T-helper 1 cell (primary cell): ENCODE measurements at regions not wholly inside any gene's neighbourhood (a gene's known extent, or its start where the extent isn't known, plus 50 kb on each side); places are given as distances from the start of the nearest gene placed in this dataset.
"Not testable (repeated sequence)": the region's sequence is repeated elsewhere in the genome, so short reads cannot be mapped to it uniquely, and the experiment has no call there.

Source experiments
- DNase-seq, 5 donors: peaks; one replicate each; pipeline ENCODE4 v3.0.0-alpha.2; 2012 to 2020

GRCh38 chr10:21363092-21363730 is 162.3 kb downstream of the SKIDA1 start:
- no peak for DNase-seq

GRCh38 chr10:21359202-21359601 is 166.3 kb downstream of the SKIDA1 start:
- no peak for DNase-seq

- no peak for DNase-seq
Observed at GRCh38 chr10:21355591-21356011, 169.9 kb downstream of the SKIDA1 start.

DNA sequence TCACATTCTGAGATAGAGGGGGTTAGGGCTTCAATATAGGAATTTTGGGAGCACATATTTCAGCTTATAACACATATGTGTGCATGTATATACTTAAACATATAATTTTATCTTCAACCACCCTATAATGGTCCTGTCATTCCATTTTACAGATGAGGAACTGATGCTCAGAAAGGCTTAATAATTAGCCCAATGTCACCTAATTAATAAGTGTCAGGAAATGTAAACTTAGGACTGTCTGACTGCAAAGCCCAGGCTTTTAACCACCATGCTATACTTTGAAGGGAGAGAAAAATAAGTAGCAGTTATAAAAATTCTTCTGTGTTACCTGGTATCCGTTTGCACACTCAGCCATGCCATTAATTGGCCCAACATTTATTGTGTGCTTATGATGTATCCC is 172.6 kb downstream of the SKIDA1 start:
- DNase-seq, result no peak

- not testable (repeated sequence) for DNase-seq
Observed at GRCh38 chr10:21351594-21351993, 173.9 kb downstream of the SKIDA1 start.

GRCh38 chr10:21349912-21350286 is 175.6 kb downstream of the SKIDA1 start:
- DNase-seq, result no peak

GRCh38 chr10:21347785-21348170 is 177.7 kb downstream of the SKIDA1 start:
- DNase-seq, result no peak

DNA sequence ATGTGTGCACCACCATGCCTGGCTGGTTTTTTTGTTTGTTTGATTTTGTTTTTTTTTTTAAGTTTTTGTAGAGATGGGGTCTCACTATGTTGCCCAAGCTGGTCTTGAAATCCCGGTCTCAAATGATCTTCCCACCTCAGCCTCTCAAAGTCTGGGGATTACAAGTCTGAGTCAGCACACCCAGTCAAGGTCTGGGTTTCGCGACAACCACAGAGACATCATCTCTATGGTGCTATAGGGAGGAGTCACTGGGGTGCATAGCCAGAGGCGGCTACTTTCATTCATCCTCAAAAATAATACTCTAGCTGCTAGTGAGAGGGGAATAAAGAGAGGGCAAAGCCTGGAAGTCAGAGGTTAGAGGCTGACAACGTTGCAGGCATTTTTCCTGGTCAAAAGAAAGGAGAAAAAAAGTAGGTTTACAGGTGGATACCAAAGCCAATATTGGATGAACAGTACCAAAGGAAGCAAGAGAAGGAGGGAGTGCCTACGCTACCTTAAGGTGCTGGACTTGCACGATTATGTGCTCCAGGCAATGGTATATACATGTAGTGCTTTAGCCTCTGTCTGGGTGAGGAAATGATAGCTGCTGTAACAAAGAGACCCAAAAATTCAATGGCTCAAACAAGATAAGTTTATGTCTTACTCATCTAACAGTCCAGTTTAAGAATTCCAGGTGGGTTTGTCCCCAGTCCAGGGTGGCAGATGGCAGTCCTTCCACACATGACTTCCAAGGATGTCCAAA is 178.3 kb downstream of the SKIDA1 start:
- DNase-seq, result no peak

- DNase-seq, result no peak
Observed at GRCh38 chr10:21343087-21343486, 182.4 kb downstream of the SKIDA1 start.

DNA sequence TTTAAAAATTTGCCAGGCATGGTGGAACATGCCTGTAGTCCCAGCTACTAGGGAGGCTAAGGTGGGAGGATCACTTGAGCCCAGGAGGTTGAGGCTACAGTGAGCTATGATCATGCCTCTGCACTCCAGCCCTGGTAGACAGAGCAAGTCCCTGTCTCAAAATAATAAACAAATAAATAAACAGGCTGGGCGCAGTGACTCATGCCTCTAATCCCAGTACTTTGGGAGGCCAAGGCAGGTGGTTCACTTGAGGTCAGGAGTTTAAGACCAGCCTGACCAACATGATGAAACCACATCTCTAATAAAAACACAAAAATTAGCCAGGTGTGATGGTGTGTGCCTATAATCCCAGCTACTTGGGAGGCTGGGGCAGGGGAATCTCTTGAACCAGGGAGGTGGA is 183.0 kb downstream of the SKIDA1 start:
- not testable (repeated sequence) for DNase-seq

DNA sequence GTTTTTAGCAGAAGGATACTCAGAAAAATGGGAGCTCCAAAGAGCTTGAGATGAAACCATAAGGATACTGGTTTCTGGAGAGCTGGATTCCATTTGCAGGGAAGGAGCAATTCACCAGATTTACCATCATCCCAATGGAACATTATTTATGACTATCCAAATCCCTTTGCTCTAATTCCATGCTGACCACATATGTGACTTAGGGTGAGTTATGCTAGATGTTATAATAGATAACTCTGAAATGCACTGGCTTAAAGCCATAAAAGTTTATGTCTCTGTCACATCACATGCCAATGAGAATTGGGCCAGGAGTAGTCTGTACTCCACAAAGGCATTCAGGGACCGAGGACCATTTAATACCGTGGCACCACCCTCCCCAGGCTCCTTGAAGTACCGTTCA is 185.2 kb downstream of the SKIDA1 start:
- DNase-seq, result no peak

DNA sequence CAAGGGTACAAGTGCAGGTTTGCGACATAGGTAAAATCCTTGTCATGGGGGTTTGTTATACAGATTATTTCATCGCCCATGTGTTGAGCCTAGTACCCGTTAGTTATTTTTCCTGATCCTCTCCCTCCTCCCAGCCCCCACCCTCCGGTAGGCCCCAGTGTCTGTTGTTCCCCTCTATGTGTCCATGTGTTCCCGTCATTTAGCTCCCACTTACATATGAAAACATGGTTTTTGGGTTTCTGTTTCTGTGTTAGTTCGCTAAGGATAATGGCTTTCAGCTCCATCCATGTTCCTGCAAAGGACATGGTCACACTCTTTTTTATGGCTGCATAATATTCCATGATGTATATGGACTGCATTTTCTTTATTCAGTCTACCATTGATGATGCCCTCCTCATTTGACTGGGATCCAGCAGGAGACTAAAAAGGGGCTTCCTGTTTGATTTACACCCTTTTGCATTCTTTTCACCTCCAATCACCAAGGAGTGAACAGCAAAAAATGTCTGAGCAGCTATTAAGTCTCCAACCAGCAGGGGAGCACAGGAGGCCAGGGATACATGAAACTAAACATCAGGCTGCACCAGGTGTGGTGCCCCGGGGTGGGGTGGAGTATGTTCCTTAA is 188.2 kb downstream of the SKIDA1 start:
- no peak for DNase-seq

GRCh38 chr10:21336476-21337170 is 188.9 kb downstream of the SKIDA1 start:
- DNase-seq, result no peak

DNA sequence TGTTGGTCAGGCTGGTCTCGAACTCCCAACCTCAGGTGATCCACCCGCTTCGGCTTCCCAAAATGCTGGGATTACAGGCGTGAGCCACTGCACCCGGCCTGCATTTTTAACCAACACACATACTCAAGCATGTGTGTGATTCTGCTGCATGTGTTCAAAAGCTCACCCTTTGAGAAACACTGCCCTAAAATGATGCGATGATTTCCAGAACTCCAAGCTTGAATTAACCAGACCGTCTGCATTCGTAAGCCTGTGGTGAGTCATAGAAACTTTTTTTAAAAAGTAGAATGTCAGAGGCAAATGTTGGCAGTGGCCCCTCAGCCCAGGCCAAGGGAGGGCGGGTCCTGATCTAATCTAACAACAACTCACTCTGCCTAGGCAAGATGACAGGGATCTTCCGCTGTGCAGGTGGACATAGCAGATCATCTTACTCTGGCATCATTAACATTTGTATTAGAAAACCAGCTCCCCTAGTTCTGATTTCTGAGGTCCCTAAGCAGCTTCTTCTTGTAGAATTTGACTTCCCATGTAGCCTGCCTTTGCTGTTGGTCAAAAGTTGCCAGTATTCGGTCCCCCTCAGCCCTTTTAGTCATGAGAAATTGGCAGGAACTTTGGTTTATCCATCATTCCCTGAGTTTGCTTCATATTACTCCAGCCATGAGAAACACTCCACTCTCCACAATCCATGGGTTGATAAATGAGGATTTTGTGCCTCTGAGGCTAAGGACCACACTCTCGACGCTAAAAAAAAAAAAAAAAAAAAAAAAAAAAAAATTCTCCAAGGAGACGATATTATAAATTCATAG is 190.4 kb downstream of the SKIDA1 start:
- DNase-seq, result no peak

DNA sequence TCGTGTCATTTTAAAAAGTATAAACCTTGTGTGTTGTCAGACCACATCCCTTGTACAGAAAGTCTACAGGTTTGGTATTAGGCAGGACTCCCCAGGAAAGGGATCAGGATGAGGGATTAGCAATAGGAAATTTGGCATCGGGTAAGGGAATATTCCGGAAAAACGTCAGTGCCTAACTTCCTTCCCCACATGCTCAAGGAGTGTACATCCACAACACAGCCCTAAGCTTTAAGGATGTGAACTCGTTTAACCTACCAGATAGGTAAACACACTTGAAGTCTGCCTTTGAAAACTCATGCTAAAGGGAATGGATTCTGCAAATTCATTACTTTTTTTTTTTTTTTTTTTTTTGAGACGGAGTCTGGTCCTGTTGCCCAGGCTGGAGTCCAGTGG is 194.9 kb downstream of the SKIDA1 start:
- DNase-seq, result no peak

- no peak for DNase-seq
Observed at GRCh38 chr10:21329995-21330627, 195.4 kb downstream of the SKIDA1 start.

- DNase-seq, result no peak
Observed at GRCh38 chr10:21327289-21327993, 198.0 kb downstream of the SKIDA1 start.

- DNase-seq, result peak in 1 of 5 donors; percentile 10
Observed at GRCh38 chr10:21326594-21327288, 198.7 kb downstream of the SKIDA1 start.

- no peak for DNase-seq
Observed at GRCh38 chr10:21318540-21319167, 206.8 kb downstream of the SKIDA1 start.

DNA sequence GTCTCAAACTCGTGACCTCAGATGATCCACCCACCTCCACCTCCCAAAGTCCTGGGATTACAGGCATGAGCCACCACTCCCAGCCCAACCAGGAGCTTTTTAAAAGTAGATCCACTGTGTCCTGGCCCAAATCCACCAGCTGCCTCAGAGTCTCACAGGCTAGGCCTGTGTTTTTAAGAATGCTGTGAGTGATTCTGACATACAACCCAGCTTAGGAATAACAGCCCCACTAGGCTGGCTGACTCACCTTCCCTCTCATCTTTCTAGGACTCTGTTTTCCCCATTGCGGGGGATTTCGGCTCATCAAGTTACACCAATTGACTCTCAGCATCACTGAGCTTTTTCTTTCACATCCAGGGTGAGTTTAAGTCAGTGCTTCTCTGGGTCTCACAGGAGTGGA is 207.6 kb downstream of the SKIDA1 start:
- DNase-seq, result no peak
